Esophagus muscularis mucosa (tissue), 4 donors: ENCODE measurements at regions not wholly inside any gene's neighbourhood (a gene's known extent, or its start where the extent isn't known, plus 50 kb on each side); places are given as distances from the start of the nearest gene placed in this dataset.

Experiments used
- DNase-seq: peaks from one replicate; pipeline ENCODE4 v3.0.0-alpha.2; 2017; ENCODE audit errors: extremely low spot score
- H3K27ac ChIP-seq, 4 donors: fragments of 200-600 bp; sonication (generic); replicated peaks in 1 of 4; 1 replicate in 3 of 4; 2 replicates in 1 of 4; pipeline ENCODE4 v1.5.1; 2016 to 2019; ENCODE audit warnings: mild to moderate bottlenecking in 1 of 4
- H3K27me3 ChIP-seq, 4 donors: fragments of 200-600 bp; sonication (generic); one replicate each; pipeline versions ENCODE4 v1.5.1 to v1.6.0; 2016 to 2019
- H3K36me3 ChIP-seq, 4 donors: fragments of 200-600 bp; sonication (generic); one replicate each; pipeline ENCODE4 v1.5.1; 2016 to 2019
- H3K4me1 ChIP-seq, 4 donors: fragments of 200-600 bp; sonication (generic); one replicate each; pipeline ENCODE4 v1.5.1; 2016 to 2019
- H3K4me3 ChIP-seq, 4 donors: fragments of 200-600 bp; sonication (generic); 1 replicate in 2 of 4; 2 replicates in 2 of 4; pipeline ENCODE4 v1.5.1; 2016 to 2019; ENCODE audit warnings: mild to moderate bottlenecking in 4 of 4, moderate library complexity in 1 of 4
- H3K9me3 ChIP-seq, 4 donors: fragments of 200-600 bp; sonication (generic); 1 replicate in 3 of 4; 2 replicates in 1 of 4; pipeline ENCODE4 v1.5.1; 2016 to 2019
- EP300 ChIP-seq: sonication (generic); formaldehyde crosslinking; IDR thresholded peaks from one replicate; pipeline ENCODE4 v1.6.1; 2017; ENCODE audit warnings: antibody characterized with exemption
- POLR2A ChIP-seq: fragments of 450-650 bp; IDR thresholded peaks from one replicate; pipeline ENCODE4 v1.6.1; 2017; ENCODE audit warnings: antibody characterized with exemption, moderate library complexity, mild to moderate bottlenecking, low read depth
- POLR2AphosphoS5 ChIP-seq, 2 donors: sonication (generic); formaldehyde crosslinking; IDR thresholded peaks; one replicate each; pipeline ENCODE4 v1.6.1; 2017; ENCODE audit warnings: antibody characterized with exemption in 2 of 2
- whole genome bisulfite sequencing: methylation state at CpG from one replicate; pipeline ENCODE4 v1.1.5; 2018; 5-methylcytosine and 5-hydroxymethylcytosine counted together
- intact Hi-C: fragments of 100-400 bp; cut with DNase I; formaldehyde crosslinking; loops from one replicate; pipeline ENCODE4 v1.15.1; 2023
- TF ChIP-seq, protein P1 (sequence below), 3 experiments: fragments of 200-600 bp in 2 of 3; fragments of 450-650 bp in 1 of 3; sonication (generic) in 2 of 3; IDR thresholded peaks; one replicate each; pipeline ENCODE4 v1.5.1; 2017 to 2019; ENCODE audit warnings: antibody characterized with exemption in 3 of 3, mild to moderate bottlenecking in 2 of 3, moderate library complexity in 1 of 3

DNA sequence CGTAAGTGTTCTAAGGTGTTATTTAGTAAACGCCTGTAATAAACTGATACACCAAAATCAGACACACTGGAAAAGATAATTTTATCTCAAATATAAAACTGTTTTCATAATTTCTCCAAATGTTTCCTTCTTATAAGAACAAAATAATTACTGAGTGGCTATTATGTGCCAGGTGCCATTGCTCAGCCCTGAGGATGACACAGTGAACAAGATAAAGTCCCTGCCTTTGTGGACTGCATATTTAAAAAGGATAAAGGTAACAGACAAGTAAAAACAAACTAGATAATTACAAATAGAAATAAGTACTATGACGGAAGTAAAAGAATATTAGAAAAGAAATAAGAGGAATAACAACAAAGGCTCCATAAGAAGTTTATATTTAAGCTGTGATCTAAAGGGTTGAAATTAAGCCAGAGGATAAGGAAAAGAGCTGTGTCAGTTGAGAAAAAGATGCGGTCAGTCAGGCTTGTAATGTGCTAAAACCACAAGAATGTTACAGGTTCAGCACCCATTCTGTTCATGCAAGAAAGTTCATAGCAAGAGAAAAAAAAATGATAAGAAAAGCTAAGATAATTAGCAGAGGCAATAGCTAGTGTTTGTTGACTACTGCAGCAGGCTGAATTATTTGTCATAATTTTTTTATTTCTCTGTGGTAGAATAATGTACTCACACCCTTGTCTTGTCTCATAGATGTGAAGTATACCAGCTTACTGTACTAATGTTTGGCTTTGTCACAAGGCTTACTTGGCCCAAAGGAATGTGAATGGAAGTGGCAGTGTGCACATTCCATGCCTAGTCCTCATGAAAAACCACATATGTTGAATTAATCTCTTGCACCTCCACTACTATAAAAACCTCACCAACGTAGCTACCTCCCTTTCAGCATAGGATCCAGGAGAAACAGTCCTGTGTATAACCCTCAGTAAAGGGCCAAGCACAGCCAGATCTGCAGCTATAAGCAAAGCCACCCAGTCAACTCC lies 75.1 kb downstream of the CRPPA start:
- WGBS: 78% methylated on average over 5 of the region's 5 CpGs
- TF ChIP-seq POLR2AphosphoS5 (IDR thresholded peaks at IDR 0.05) (no peak), POLR2A (no peak), EP300 (no peak)
- TF ChIP-seq, protein P1, sequence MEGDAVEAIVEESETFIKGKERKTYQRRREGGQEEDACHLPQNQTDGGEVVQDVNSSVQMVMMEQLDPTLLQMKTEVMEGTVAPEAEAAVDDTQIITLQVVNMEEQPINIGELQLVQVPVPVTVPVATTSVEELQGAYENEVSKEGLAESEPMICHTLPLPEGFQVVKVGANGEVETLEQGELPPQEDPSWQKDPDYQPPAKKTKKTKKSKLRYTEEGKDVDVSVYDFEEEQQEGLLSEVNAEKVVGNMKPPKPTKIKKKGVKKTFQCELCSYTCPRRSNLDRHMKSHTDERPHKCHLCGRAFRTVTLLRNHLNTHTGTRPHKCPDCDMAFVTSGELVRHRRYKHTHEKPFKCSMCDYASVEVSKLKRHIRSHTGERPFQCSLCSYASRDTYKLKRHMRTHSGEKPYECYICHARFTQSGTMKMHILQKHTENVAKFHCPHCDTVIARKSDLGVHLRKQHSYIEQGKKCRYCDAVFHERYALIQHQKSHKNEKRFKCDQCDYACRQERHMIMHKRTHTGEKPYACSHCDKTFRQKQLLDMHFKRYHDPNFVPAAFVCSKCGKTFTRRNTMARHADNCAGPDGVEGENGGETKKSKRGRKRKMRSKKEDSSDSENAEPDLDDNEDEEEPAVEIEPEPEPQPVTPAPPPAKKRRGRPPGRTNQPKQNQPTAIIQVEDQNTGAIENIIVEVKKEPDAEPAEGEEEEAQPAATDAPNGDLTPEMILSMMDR (IDR thresholded peaks at IDR 0.05): no peak
- Histone ChIP-seq H3K4me1 (peaks cover 0 to 5% (median 0%) of the 10 kb centered on the region in 4 donors), H3K4me3 (no peak overlapping the region), H3K27ac (no peak overlapping the region), H3K27me3 (no peaks in the 10 kb centered on the region), H3K9me3 (peaks cover 0 to 12% (median 3%) of the 10 kb centered on the region in 4 donors), H3K36me3 (no peaks in the 10 kb centered on the region)
- no peak for DNase-seq
- intact Hi-C loops: no loop called here

DNA sequence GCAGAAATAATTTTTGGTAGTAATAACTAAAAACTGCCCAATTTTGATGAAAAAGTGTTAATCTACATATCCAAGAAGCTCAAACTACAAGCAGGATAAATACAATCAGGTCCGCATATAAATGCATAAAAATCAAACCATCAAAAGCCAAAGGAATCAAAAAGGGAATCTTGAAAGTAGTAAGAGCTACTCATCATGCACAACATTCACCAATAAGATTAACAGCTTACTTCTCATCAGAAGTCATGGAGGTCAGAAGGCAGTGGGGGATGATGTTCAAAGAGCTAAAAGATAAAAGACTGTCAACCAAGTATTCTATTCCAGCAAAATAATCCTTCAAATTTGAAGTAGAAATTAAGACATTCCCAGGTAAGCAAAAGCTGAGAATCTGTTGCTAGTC lies 76.4 kb downstream of the CRPPA start:
- no peaks in the 10 kb centered on the region for H3K27me3 ChIP-seq
- no peak for DNase-seq
- peaks cover 0 to 11% (median 3%) of the 10 kb centered on the region in 4 donors for H3K9me3 ChIP-seq
- no peak for TF ChIP-seq POLR2A
- H3K36me3 ChIP-seq: no peaks in the 10 kb centered on the region
- no peak overlapping the region for H3K4me3 ChIP-seq
- H3K4me1 ChIP-seq: peaks cover 0 to 5% (median 0%) of the 10 kb centered on the region in 4 donors
- H3K27ac ChIP-seq: no peak overlapping the region
- 0% methylated on average over 1 of the region's 1 CpG for WGBS
- intact Hi-C loops: no loop called here

GRCh38 chr7:16343612-16344011 lies 77.7 kb downstream of the CRPPA start:
- WGBS: 90% methylated on average over 5 of the region's 5 CpGs
- no peak overlapping the region for H3K27ac ChIP-seq
- no peaks in the 10 kb centered on the region for H3K36me3 ChIP-seq
- no peak overlapping the region for H3K4me3 ChIP-seq
- H3K4me1 ChIP-seq: peaks cover 0 to 5% (median 0%) of the 10 kb centered on the region in 4 donors
- TF ChIP-seq, protein P1 (IDR thresholded peaks at IDR 0.05): no peak
- TF ChIP-seq POLR2A (no peak), EP300 (no peak)
- peaks cover 0 to 15% (median 6%) of the 10 kb centered on the region in 4 donors for H3K9me3 ChIP-seq
- intact Hi-C loops: no loop called here
- DNase-seq: no peak
- no peaks in the 10 kb centered on the region for H3K27me3 ChIP-seq

DNA sequence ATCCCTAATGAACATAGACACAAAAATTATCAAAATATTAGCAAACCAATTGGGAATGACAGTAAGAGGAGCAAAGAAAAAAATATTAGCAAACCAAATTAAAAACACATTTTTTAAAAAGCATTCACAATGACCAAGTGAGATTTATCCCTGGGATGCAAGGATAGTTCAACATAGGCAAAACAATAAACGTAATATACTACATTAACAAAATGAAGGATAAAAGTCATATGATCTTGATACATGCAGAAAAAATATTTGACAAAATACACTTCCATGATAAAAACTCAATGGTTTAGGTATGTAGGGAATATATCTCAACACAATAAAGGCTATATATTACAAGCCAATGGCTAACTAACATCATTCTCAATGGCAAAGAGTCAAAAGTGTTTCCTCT lies 83.3 kb downstream of the CRPPA start:
- no peaks in the 10 kb centered on the region for H3K4me1 ChIP-seq
- 98% methylated on average over 1 of the region's 1 CpG for WGBS
- TF ChIP-seq POLR2A: no peak
- TF ChIP-seq EP300: no peak
- TF ChIP-seq POLR2AphosphoS5 (IDR thresholded peaks at IDR 0.05): no peak
- TF ChIP-seq, protein P1 (IDR thresholded peaks at IDR 0.05): no peak
- no peak overlapping the region for H3K4me3 ChIP-seq
- H3K27me3 ChIP-seq: no peaks in the 10 kb centered on the region
- H3K27ac ChIP-seq: no peak overlapping the region
- no peak for DNase-seq
- H3K9me3 ChIP-seq: peaks cover 0 to 25% (median 16%) of the 10 kb centered on the region in 4 donors
- H3K36me3 ChIP-seq: no peaks in the 10 kb centered on the region
- intact Hi-C loops: no loop called here

DNA sequence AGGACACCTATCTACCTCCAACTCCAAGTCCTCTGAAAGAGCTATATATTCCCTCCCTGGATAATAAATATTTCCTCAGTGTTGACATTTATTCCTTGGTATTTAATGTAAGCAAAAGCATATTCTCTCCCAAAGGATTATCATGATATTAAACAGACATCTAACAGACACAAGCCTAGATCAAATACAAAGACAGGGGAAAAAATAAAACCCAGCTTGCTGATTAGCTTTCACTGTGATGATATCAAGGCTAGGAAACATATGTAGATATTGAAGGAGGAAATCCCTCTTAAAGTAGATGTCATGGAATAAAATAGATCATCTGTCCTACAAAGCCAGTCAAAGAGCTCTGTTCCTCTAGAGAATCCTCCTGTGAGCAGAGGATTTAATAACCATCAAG lies 95.2 kb downstream of the CRPPA start:
- DNase-seq: no peak
- TF ChIP-seq POLR2AphosphoS5 (IDR thresholded peaks at IDR 0.05) (no peak), EP300 (no peak), POLR2A (no peak)
- TF ChIP-seq, protein P1 (IDR thresholded peaks at IDR 0.05): no peak
- Histone ChIP-seq H3K4me1 (no peaks in the 10 kb centered on the region), H3K27me3 (no peaks in the 10 kb centered on the region), H3K36me3 (no peaks in the 10 kb centered on the region), H3K27ac (no peak overlapping the region), H3K9me3 (no peaks in the 10 kb centered on the region), H3K4me3 (no peak overlapping the region)
- intact Hi-C loops: no loop called here
